Epithelial cell of prostate (primary cell): ENCODE measurements at regions not wholly inside any gene's neighbourhood (a gene's known extent, or its start where the extent isn't known, plus 50 kb on each side); places are given as distances from the start of the nearest gene placed in this dataset.
"Not testable (repeated sequence)": the region's sequence is repeated elsewhere in the genome, so short reads cannot be mapped to it uniquely, and the experiment has no call there.

ENCODE experiments used
- DNase-seq: peaks from one replicate; pipeline ENCODE4 v3.0.0-alpha.2; 2011; ENCODE audit warnings: low read depth, low spot score
- H3K27ac ChIP-seq: fragments of 450-650 bp; 2 replicates; pipeline ENCODE4 v1.5.1; 2017; ENCODE audit warnings: mild to moderate bottlenecking

DNA sequence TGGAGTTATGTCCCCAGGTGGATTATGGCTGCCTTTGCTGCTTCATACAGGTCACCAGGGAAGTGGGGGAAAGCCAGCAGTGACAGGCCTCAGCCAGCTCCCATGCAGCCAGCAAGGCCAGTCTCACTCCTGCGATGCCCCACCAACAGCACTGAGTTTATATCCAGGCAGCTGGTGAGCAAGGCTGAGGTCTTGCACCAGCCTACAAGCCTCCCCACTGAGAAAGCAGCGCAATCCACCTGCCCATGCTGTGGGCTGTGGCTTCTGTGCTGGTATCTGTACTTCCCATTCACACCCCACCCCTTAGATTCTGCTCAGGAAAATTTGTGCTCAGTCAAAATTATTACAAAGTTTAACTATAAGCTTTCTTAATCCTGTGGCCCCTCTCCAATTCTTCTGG, 153.5 kb downstream of the HHIP start:
- no peak overlapping the region for H3K27ac ChIP-seq
- no peak for DNase-seq

DNA sequence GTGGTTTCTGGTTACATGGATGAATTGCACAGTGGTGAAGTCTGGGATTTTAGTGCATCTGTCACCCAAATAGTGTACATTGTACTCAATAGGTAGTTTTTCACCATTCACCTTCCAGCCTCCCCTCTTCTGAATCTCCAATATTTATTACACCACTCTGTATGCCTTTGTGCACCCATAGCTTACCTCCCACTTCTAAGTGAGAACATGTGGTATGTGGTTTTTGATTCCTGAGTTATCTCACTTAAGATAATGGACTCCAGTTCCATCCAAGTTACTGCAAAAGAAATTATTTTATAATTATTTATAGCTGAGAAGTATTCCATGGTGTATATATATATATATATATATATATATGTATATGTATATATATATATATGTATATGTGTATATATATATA, 155.8 kb downstream of the HHIP start:
- no peak overlapping the region for H3K27ac ChIP-seq
- DNase-seq, result no peak

- no peak overlapping the region for H3K27ac ChIP-seq
- no peak for DNase-seq
These were observed 162.1 kb downstream of the HHIP start for GRCh38 chr4:144808034-144808433.

GRCh38 chr4:144809056-144809640, 163.2 kb downstream of the HHIP start:
- no peak overlapping the region for H3K27ac ChIP-seq
- no peak for DNase-seq

- DNase-seq, result no peak
- no peak overlapping the region for H3K27ac ChIP-seq
These were observed 170.7 kb downstream of the HHIP start for GRCh38 chr4:144816668-144817067.

GRCh38 chr4:144817081-144817480, 171.1 kb downstream of the HHIP start:
- no peak overlapping the region for H3K27ac ChIP-seq
- no peak for DNase-seq

DNA sequence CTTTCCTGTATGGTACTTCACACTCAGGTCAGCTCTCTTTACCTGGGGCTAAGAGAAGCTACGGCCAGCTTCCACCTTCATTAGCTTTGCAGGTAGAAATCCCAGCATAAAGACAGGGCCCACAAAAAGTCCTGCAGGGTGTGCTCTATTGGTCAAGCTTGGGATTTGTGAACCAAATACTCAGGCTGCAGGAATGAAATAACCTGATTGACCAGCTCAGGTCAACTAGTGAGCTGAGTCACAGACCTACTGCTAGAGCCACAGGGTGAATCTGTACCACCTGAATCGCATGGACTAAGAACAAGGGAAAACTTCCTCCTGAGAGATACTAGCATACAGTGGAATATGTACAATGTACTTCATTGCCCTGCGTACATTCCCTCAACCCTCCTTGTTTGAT, 172.2 kb downstream of the HHIP start:
- no peak overlapping the region for H3K27ac ChIP-seq
- DNase-seq, result no peak

DNA sequence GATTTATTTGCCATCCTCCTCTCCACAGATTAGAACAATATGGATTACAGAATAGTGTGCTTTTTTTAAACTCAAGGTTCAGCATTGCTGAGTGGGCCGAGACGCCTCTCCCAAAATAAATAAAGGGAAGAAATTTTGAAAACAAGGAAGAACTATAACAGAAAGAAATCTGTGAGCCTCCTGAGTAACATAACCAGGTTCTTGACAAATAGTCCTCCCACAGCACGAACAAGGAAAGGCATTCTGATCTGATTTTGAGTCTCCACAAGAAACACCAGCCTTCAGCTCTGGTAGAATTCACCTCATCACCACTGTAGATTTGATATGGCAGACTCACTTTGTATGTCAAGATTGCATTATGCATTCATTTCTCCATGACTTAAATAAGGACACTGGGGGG, 173.6 kb downstream of the HHIP start:
- no peak overlapping the region for H3K27ac ChIP-seq
- no peak for DNase-seq

GRCh38 chr4:144820011-144820727, 174.2 kb downstream of the HHIP start:
- DNase-seq, result no peak
- H3K27ac ChIP-seq, result no peak overlapping the region

- DNase-seq, result no peak
- no peak overlapping the region for H3K27ac ChIP-seq
These were observed 174.8 kb downstream of the HHIP start for GRCh38 chr4:144820728-144821085.

DNA sequence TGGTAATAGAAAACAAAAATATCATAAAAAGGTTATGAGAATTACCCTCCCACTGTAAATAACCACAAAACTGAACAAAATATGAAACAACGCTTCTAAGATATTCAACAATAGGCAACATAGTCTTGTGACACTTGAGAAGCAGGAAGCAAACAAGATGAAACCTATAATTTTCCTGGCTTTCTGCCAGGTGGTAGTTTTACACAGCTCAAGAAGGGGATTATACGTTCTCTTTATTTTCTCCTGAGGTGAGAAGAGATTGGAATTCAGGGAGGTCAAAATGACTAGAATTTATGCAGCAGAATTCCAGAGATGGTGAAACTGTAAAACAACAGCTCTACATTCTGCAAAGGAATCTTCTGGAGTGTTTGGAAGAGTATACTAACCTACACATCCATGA, 186.0 kb downstream of the HHIP start:
- DNase-seq, result no peak

DNA sequence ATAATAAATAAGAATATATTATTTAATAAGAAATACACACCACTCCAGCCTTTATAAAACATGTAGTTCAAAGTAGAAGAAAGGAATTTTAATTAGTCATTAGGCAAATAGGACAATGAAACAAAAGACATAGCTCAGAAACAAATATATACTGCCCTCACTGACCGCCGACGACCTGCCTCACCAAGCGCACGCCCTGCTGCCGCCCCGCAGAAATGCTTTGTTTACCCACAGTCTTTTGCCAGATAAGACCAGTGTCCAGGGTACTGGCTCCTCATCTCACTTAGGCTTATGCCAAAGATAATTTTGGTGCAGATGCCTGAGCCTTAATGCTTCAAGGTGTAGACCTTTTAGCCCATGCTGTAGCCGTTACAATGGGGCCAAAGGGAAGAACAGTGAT, 199.5 kb downstream of the HHIP start:
- DNase-seq, result no peak
- H3K27ac ChIP-seq, result no peak overlapping the region

More for the DNA sequence above, 186.0 kb downstream of the HHIP start:
- no peak overlapping the region for H3K27ac ChIP-seq

DNA sequence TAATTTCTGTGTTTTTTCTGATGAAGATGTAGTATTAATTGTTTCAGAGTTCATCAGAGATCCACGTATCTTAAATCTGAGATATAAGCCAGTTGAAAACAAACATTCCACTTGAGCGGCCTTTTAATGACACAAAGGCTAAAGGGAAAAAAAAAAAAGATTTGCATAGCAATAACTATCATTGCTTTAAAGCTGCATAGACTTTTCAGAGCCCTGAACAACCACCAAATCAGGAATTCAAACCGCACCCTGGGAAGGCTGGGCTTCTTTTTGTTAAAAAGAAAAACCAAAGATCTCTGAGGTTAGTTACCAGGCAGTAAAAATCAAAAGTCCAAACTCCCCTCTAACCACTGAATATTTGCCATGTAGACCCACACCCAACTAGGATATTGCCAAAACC, 206.0 kb downstream of the HHIP start:
- no peak overlapping the region for H3K27ac ChIP-seq
- no peak for DNase-seq

GRCh38 chr4:144861471-144861870, 215.5 kb downstream of the HHIP start:
- H3K27ac ChIP-seq, result no peak overlapping the region
- no peak for DNase-seq

GRCh38 chr4:144862210-144862609, 216.3 kb downstream of the HHIP start:
- DNase-seq, result no peak
- no peak overlapping the region for H3K27ac ChIP-seq

GRCh38 chr4:144864891-144865290, 218.9 kb downstream of the HHIP start:
- not testable (repeated sequence) for DNase-seq, H3K27ac ChIP-seq

DNA sequence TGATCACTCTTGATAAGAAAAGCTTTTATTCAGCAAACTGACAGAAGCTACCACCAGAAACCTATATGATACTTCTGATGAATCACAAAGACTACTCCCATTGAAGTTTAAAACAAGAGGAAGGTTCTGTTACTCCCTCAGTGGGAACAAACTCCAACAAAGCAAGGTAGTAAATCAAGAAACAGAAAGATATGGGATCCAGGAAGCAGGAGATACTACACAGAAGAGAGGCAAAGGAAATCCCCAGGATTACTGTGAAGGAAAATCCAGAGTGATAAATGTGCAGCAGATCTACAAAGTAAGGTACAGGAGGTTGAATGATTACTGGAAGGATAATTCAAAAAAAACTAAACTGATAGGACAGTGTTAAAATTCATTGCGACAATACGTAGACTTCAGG, 222.4 kb downstream of the HHIP start:
- H3K27ac ChIP-seq, result no peak overlapping the region
- no peak for DNase-seq

GRCh38 chr4:144872508-144873225, 225.3 kb downstream of the ANAPC10 start:
- no peak for DNase-seq
- H3K27ac ChIP-seq, result no peak overlapping the region

DNA sequence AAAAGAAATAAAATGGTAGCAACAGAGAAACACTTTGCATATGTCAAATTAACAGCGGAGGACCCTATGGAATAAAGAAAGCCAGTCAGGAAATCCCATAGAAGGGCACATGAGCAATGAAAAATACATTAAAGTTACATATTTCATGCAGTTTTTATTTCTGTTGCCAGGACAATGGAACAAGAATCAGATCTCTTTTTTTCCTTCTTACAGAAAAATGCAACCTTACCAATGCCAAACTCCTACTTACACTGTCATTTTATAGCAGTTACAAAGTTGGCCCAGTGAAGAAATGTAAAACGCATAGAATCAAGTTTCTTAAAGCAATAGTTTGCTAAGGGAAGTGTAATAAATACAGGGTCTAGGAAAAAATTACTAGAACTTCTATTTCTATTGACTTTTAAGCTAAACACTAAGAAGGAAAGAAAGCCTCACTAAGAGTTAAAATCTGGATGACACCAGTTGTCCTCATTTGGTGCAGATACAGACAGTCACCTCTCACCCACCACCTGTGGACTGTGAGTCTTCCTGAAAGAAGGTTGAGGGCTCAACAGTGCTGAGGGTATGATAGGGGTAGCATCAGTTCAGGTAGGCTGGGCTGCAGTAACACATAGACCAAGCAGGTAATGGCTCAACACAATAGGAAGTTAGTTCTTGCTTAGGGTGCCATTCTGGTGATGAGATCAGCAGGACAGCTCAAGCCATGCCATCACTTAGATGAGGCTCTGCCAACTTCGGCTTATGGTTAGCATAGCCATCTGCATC, 224.6 kb downstream of the ANAPC10 start:
- no peak overlapping the region for H3K27ac ChIP-seq
- DNase-seq, result no peak

GRCh38 chr4:144894573-144894972, 203.4 kb downstream of the ANAPC10 start:
- DNase-seq, result peak; percentile 37
- no peak overlapping the region for H3K27ac ChIP-seq

GRCh38 chr4:144899393-144899792, 198.6 kb downstream of the ANAPC10 start:
- H3K27ac ChIP-seq, result no peak overlapping the region
- DNase-seq, result no peak
